Activated CD4-positive, alpha-beta T cell treated with anti-CD3 and anti-CD28 coated beads for 1 hour (primary cell): ENCODE measurements at regions not wholly inside any gene's neighbourhood (a gene's known extent, or its start where the extent isn't known, plus 50 kb on each side); places are given as distances from the start of the nearest gene placed in this dataset.
"Not testable (repeated sequence)": the region's sequence is repeated elsewhere in the genome, so short reads cannot be mapped to it uniquely, and the experiment has no call there.

ENCODE experiments used
- DNase-seq: peaks from one replicate; pipeline ENCODE4 v3.0.0-alpha.2; 2020

DNA sequence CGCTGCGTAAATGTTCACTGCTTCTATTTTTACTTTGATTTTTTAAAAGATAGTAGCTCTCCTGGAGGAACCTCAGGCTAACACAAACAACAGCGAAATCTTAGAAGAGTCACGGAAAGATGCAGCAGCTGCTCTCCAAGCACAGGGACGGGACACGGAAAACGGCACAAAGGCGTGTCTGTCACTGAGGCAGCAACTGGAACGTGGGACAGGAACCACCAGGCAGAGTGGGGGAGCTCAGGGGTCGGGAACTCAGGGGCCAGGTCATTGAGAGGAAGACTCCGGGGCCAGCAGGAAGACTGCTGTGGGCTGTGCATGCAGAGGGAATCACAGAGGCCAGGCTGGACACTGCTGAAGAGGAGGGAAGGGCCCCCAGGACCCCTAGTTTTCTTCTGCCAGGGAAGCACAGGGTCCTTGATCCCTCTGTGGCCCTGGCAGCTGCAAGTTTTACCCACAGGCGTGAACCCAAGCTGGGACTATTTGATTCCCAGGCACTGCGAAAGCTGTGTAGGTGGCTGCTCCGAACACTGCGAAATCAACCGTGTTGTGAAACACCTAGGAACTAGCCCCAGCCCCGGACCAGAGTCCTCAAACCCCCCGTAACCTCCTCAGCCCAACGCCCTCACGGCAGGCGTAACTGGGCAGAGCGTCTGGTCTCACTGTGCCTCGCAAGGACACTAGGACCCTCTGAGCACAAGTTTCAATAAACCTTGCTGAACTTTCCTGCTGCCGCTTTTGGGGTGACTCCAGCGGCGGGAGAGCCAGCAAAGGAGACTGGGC, 263.0 kb downstream of the EIPR1 start:
- no peak for DNase-seq

DNA sequence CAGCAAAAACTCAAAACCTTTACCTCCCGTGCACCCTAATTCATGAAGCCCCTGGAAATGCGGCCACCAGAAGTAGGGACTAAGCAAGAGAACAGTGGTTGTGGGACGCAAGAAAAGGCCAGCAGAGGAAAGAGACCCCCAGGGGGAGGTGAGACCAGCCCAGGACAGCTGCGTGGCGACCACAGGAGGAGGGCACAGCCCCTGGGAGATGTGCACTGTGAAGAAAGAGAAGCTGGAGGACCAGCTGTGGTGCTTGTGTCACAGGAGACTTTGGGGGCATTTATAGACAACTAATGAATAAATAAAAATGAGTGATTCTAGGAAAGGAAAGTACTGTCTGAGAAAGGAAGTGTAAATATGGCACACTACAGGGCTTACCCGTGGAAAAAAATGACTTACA, 263.8 kb downstream of the EIPR1 start:
- DNase-seq: no peak

DNA sequence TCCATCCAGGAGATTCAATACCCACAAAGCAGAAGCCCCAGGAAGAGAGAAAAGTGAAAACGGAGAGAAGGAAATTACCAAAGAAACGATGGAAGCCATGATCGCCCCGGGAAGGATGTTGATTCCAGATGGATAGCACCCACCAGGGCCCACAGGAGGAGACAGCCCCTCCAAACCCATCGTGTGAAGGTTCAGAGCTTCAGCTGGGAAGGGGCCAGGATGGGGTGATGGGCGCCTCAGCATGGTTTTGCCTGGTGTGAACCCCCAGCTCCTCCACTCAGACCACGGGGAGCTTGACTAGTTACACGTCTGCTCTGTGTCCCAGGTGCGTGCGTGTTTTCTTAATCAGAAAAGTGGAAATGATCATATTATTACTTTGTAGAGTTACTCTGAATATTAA, 264.5 kb downstream of the EIPR1 start:
- no peak for DNase-seq

DNA sequence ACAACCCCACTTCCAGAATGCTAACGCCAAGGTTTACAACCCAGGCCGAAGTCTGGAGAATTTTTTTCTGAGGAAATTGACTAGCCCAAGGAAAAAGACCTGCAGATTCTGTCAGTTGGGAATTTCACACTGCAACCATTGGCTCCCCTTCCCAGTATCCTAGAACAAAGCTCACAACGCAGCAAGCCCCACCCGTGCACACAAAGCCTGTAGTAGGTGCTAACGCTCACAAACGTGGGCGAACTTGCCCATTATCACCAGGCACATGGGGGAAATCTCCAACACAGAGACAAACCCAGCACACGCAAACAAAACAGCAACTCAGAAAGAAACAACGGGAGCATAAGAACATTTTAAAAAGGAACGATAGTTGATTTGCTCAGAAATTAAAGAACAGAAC, 265.1 kb downstream of the EIPR1 start:
- DNase-seq: no peak

DNA sequence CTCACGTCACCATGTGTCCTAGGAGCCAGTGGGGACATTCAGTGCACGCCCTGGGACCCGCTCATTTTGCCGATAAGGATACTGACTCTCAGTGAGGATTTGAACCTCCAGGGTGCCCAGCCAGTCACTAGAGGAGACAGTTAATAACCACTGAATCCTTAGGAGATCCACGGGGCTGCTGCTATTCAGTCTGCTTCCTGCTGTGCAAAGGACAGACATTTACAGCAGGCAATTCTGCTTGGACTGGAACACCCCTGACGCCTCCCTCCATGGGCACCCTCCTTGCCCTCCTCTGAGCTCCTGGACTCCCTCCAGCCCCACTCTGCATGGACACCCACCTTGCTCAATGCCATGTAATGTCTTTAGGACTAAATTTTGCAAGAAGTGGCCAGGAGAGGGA, 265.5 kb downstream of the EIPR1 start:
- no peak for DNase-seq

DNA sequence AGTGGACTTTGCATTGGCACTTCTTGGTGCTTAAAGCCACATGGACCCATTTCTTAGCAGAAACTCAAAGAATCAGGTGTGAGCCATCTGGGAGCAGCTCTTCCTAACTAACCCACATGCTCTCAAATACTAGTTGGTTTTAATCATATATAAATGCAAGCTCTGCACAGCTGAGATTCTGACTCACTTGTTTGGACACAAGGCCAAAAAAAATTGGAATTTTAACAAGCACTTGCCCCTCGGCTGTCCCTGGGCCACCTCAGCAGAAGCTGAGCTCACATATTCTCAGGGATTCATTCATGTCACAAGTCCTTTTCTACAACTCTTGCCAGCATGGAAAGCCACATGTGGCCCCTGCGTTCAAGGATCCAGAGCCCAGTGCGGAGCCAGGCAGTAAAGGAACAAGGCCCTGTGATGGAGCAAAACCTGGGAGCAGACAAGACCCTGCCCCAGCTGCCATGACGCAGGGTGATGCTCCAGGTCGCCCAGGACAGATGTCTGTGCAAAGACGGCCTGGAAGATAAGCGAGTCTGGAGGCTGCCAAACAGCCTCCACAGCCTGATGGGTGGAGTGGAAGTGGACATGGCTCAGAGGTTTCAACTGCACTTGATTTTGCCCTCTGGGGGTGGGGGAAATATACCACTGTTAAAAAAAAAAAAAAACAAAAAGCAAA, 266.5 kb downstream of the EIPR1 start:
- no peak for DNase-seq

DNA sequence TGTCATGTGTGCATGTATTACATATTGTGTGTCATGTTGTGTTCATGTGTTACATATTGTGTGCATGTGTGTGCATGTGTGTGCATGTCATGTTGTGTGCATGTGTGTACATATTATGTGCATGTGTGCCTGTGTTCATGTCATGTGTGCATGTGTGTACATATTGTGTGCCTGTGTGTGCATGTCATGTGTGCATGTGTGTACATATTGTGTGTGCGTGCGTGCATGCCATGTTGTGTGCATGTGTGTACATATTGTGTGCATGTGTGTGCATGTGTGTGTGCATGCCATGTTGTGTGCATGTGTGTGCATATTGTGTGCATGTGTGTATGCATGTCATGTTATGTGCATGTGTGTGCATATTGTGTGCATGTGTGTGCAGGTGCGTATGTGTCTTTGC, 267.1 kb downstream of the EIPR1 start:
- no peak for DNase-seq

DNA sequence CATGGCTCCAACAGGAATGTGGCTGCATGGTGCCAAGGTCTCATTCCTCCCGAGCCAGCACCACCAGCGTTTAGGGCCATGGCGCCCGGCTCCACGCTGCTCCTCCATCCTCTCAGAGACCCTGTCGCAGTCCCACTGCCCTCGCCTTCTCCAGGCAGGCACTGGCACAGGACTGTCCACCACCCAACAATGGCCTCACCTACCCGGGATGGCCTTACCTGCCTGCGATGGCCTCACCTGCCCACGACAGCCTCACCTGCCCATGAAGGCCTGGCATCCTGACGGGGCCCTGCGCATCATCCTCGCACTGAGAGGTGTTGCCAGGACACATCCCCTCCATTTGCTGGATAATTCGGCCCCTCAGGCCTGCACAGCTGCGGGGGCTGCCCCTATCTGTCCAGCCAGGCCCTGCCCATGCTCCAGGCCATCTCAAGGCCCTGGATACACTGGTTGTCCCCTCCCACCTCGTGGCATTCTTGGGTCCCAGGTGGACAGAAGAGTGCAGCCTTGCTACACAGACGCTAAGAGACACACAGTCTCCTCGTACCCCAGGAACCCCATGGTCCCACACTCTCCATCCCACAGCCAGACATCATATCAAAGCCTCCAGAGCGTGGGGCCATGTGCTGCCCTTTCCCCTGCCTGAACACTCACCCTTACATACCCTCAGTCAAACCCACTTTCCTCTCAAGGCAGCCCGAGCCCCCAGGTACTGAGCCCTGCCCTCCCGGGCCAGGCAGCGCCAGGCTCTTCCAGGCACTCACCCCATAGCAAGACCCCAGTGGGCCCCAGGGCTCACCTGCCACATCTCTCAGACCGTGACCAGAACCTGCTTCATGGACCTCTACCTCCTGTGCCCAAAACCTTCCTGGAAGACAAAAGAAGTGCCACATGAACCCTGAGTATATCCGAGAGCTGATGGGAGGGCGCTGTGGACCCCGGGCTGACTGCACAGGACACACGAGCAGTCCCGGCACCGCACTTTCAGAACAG, 268.6 kb downstream of the EIPR1 start:
- DNase-seq: no peak

DNA sequence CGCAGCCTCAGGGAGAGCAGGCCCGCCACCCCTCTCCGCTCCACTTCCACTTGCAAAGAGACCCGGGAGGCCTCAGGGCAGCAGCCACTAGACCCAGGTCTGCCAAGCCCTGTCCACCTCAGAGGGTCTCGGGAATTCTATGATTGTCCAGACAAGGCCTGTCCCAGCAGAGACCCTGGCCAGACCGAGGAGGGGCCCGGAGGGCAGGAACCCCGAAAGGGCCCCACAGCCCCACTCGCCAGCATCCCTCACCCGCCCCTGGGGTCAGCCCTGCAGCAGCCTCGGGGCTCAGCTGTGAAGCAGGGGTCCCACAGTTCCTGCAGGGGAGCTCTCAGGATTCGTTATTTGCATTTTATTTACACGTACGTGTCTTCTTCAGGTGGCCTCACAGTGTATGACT, 269.5 kb downstream of the EIPR1 start:
- DNase-seq: no peak

DNA sequence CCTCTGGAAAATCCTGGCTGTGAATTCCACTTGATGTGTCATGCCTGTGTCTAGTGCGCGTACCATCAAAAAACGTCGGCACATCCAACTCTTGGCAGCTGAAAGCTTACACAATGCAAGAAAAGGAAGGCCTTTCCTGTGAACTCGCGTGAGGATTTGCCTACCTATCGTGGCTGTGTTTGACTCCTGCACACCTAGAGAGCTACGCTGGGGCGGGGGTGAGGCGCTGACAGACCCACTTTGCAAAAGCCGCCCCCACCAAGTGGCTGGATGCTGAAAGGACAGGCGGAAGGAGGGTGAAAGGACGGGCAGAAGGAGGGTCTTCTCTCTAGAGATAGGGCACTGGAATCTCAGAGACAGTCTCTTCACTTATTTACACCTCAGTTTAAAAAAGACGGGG, 270.1 kb downstream of the EIPR1 start:
- DNase-seq: no peak

DNA sequence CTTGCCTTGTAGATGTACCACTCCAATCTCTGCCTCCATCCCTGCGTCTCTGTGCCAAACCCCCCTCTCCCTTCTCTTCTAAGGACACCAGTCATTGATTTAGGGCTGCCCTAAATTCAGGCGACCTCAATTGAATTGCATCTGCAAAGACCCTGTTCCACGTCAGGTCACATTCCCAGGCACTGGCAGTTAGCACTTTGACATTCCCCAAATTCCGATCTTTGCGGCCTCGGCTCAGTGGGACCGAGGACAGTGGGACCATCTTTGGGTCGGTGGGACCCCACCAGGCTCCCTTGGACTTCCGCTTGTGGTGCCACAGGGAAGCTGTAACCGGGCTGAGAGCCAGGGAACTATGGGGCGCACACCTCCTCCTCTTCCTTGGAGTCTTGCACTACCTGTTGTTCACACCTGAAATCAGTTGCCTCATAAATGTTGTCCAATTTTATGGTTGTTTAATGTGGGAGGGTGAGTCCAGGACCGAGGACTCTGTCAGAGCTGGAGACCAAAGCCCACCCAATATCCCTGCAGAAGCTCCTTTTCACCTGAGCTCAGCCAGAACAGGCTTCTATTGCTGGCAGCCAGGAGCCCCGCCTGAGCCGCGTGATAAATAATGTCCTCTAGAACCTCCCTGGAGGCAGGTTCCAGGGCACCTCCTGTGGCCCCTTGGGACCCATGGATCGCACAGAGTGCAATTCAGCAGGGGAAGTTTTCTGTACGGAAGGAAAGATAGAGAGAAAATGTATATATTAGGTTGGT, 271.6 kb downstream of the EIPR1 start:
- no peak for DNase-seq

DNA sequence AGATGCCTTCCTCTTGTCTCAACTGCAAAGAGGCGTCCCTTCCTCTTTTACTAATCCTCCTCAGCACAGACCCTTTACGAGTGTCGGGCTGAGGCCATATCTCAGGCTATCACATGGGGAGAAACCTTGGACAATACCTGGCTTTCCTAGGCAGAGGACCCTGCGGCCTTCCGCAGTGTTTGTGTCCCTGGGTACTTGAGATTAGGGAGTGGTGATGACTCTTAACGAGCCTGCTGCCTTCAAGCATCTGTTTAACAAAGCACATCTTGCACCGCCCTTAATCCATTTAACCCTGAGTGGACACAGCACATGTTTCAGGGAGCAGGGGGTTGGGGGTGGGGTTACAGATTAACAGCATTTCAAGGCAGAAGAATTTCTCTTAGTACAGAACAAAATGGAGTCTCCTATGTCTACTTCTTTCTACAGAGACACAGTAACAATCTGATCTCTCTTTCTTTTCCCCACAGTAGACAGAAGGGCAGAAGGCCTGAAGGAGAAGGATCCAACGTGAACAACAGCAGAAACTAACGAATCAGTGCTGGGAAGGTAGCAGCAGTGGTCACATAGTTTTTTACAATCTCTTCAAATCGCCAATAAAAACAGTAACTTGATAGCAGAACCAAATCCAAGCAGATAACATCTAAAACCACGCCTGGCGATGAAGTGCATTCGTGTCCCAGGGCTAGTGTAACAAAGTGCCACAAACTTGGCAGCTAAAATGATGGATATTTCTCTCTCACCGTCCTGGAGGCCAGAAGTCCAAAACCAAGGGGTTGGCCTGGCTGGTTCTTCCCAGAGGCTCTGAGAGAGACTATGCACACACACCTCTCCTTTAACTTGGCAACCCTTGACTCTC, 272.4 kb downstream of the EIPR1 start:
- not testable (repeated sequence) for DNase-seq

DNA sequence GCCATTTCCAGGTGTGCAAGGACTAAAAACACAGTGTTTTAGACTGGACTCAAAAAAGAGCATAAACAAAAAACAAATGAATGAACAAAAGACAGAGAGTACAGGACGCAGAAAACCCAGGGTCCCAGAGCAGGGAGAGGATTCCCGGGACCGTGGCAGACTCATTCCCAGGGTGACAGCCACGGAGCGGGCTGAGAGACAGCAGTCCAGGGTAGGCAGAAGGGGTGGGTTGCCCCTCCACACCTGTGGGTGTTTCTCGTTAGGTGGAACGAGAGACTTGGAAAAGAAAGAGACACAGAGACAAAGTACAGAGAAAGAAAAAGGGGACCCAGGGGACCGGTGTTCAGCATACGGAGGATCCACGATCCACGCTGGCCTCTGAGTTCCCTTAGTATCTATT, 273.4 kb downstream of the EIPR1 start:
- no peak for DNase-seq

DNA sequence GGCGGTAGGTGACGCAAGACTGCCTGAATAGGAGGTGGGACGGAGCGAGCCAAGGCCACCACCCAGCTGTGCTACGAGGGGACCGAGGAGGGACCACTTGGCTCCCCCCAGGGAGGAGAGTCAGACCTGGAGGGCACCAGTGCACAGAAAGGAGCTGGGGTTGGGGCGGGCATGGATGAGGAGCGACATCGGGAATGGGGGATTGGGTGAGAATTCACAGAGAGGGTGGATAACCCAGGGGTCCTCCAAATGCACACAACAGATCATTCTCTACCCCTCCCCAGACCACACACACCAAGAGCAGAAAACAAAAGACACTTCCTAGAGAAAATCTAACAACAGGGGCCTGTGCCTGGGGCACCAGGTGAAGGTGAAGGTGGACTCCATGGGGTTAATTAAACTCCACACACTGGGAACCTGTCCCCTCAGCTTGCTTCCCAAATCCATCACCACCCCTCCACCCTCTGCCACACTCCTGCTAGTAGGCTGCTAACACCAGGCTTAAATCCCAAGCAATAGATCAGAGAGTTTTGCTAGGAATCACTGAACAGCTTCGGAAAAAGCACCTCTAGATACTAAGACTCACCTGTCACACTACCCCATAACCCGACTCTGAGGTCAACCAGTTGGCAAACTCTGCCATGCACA, 274.6 kb downstream of the EIPR1 start:
- DNase-seq: no peak

DNA sequence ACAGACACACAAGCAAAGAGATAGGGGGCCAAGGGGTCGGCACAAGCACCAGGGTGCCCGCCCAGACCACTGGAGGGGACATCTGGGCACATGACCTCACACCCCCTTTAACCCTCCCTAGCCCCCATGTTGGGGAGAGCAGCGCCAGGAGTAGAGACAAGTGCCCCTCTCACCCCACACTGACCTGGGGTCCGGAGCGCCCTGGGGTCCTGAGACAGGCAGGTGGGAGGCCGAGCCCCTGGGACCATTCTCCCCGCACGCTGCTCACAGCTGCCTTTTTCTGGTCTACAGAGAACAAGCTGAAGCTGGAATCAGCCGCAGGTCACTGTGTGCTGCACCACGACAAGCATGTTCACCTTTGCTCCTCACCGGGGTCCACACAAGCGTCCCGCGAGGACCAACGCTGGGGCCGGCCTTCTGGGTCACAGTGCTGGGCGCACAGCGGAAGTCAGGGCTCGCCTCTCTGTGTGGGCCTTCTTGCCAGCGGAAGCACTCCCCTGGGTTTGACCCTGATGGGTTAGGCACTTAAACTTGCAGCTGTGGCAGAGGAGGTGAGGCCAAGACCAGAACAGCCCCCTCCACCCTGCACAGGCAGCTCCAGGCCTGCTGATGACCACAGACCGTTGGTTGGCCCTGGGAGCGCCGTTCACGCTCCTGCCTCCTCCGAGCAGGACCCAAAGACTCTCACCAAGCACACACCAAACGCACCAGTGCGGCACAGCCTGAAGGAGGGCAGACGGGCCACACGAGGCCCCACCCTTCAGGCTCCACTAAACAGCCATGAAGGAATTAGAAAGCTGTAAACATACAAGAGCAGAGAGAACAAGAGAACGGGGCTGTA, 275.3 kb downstream of the EIPR1 start:
- DNase-seq: no peak

DNA sequence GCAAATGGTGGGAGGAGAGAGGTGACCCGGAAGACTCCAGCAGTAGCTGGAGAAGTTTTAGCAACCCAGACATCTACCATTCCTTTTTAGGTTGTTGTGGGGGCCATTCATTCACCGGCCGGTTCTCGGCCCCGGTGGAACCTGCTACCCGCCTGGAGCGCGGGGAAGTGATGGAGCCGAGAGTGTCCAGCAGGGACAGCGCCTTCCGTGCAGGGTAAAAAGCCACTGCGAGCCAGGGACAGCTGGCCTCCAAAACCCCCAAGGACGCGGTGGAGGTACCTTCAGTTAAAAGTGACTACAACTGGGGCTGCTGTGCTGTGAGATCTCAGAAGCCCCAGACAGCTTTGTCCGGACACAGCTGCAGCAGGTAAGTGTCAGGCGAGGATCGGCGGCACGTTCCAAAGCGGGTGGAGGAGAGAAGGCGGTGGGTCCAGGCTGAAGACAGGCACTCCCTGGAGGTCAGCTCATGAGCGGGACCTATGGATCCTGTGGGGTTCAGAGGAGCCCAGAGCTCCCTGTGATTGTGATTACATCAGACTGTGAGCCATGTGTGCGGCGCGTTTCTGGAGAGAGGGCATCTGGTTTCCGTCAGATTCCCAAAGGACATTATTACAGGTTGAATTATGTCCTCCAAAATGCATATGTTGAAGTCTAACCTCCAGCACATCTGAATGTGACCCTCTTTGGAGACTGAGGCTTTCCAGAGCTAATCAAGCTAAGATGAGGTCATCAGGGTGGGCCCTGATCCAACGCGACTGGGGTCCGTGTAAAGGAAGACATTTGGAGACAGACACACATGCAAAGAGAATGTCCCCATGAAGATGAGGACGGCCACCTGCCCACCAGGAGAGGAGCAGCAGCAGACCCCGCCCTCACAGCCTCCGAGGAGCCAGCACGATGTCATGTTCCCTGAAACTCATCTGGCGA, 276.3 kb downstream of the EIPR1 start:
- no peak for DNase-seq

DNA sequence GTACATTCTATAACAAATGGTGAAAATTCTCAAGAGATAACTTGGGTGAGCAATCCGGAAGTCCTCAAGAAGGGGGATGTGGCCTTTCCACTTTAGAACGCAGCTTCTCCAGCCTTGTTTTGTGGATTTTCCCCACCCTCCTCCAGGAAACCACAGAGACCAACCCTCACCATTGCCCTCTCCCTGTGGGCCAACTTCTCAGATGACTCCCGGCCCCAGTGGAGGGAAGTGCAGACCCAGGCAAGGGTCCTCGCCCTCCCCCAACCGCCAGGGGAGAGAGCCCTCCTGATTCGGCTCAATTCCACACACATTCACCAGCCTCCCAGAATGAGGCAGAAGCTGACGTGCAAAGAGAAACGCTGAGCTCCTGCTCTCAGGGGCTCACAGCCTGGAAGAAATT, 277.2 kb downstream of the EIPR1 start:
- DNase-seq: no peak

DNA sequence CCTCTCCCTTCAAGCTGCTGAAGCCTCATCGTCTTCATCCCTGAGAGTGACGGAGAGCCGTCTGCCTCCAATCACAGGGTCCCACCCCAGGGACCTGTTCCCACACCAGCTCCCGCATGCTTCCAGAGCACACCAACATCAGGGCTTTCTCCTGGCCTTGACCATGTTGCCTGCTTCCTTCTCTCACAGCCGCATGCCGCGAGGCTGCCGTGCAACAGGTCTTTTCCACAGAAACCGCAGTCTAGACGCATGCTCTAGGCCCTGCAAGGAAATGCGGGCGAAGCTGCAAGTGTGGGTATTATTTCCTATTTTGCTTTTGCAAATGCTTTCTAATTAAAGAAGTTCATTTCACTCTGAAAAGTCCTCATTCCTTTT, 277.8 kb downstream of the EIPR1 start:
- DNase-seq: no peak
